Stimulated activated CD8-positive, alpha-beta memory T cell treated with anti-CD3 and anti-CD28 coated beads, Interleukin-7, amount 100 ng/mL, for 24 hours (primary cell): ENCODE measurements at regions not wholly inside any gene's neighbourhood (a gene's known extent, or its start where the extent isn't known, plus 50 kb on each side); places are given as distances from the start of the nearest gene placed in this dataset.

Experiments used
- DNase-seq: peaks from one replicate; pipeline ENCODE4 v3.0.0-alpha.2; 2020; ENCODE audit warnings: low read depth

DNA sequence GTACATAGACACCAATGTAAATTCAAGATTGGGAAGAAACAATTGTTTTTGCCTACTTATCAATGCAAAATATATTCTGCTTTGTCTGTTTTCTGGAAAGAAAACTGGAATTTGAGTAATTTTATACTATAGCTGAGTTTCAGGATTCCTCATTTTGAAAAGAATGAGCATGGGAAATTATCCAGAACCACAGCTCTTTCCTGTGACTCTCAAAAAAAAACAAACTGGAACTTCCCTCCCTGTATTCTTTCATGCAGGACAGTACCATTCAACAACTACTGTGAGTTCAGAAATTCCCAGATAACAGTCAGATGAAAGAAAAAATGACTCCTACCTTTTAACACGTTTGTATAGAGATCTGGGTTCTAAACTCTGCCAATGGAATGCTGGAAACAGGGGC, 372.4 kb downstream of the TGFB2 start:
- no peak for DNase-seq

DNA sequence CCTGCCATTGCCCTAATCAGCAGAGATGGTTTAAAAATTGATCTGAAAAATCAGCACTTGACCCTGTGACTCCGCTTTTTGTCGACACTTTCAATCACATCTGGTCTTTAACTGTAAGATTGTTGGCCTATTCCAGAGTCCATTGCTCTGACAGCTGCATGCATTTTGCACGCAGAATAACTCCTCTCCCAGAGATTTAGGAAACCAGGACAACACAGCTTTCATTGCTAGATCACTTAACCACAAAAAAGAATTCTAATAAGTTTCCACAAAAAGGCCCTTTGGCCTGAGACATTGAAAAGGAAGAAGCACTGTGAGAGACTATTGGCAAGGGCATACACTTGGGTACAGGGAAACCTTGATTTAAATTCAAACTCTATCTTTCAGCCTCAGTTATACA, 373.1 kb downstream of the TGFB2 start:
- DNase-seq = no peak

GRCh38 chr1:218718977-218719376, 373.8 kb downstream of the TGFB2 start:
- no peak for DNase-seq

DNA sequence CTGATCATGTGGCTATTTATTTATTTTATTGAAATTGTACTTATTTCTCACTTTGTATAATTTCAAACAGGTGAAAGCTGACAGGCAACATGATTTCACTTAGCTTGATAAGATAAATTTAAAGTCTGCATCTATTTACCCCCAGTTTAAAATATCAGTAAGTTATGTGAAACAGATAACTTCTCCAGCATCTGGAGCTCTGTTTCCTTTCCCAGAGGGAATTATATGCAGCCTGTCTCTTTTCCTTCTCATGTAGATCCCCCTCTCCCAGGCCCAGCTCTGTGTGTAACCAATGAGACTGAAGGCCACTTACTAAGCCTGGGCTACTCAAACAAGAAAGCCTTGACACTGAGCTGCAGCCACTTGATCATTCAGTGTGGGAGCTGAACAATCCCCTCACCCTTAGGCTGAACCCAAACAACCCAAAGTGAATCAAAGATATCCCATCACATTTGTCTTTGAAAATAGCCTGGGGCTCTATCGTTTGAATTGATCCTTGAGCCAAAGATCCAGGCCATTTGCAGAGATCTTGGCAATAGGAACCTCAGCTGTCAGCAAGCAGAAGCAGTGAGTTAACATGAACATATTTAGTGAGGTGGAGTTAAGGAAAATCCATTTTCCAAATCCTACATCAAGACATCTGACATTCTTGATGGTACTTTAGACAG, 383.9 kb downstream of the TGFB2 start:
- DNase-seq = no peak

GRCh38 chr1:218735436-218736032, 390.4 kb downstream of the TGFB2 start:
- no peak for DNase-seq

DNA sequence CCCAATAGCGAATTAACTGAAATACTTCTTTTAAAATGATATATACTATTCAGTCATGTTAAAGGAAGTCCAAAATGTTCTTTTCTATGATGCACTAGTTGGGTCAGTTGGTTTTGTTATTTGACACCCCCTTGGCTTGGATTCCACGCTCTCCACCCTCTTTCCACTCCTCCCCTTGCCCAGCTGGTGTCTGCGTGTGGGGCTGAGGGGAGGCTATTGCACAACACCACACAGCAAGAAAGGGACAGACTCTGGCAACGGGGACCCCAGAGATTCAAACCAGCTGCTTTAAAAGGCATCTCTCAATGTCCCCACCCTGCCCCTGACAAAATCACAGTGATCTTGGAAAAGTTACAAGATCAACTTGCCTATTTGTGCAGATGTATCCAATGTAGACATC, 394.3 kb downstream of the TGFB2 start:
- no peak for DNase-seq

DNA sequence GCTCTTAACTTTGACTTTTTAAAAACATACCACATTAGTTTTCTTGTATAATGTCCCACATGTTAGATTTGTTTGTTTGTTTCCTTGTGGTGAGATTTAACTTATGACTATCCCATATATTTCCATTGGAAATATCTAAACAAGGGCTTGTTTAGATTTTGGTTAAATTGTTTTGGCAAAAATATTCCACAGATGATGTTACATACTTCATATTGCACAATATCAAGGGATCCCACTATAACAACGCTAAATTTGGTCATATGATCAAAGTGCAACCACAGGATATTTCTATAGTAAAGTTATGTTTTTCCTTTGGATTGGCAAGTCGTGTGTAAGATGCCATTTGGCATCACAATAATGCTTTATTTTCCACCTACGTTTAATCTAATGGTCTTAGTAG, 396.7 kb downstream of the TGFB2 start:
- DNase-seq = no peak

GRCh38 chr1:218742467-218743262, 397.5 kb downstream of the TGFB2 start:
- DNase-seq = no peak

DNA sequence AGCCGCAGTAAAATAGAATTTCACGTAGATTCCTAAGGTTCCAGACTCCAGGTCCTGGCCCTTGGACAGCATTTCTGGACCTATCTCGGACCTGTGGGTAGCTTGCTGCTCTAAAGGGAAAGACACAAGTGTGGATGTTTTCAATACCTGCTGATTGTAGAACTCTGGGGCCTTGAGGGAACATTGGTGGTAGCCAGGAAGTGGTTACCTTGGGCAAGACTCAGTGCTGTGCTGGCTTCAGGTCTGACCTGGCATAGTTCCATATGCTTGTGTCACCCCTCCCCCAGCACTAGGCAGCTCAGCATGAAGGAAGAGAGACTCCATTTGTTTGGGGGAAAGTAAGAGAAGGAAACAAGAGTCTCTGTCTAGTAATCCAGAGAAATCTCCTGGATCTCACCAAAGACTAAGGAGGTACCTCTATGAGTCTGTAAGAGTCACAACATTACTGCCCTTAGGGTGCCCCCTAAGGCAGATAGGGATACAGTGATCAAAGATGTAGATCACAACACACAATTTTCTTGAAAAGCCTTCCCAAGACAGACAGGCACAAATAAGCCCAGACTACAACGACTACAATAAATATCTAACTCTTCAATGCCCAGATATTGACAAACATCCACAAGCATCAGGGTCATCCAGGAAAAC, 398.8 kb downstream of the TGFB2 start:
- DNase-seq = no peak

DNA sequence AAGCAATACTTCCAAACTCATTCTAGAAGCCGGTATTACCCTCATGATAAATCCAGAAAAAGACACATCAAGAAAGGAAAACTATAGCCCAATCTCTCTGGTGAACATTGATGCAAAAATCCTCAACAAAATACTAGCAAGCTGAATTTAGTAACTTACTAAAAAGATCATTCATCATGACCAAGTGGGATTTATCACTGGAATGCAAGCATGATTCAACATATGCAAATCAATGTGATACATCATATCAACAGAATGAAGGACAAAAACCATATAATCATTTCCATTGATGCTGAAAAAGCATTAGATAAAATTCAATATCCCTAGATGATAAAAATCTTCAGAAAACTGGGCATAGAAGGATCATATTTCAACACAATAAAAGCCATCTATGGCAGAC, 402.9 kb downstream of the TGFB2 start:
- DNase-seq = no peak

- DNase-seq = no peak
Observed at GRCh38 chr1:218750216-218750970, 405.3 kb downstream of the TGFB2 start.

GRCh38 chr1:218751208-218751948, 406.2 kb downstream of the TGFB2 start:
- no peak for DNase-seq

- no peak for DNase-seq
Observed at GRCh38 chr1:218752126-218752525, 407.0 kb downstream of the TGFB2 start.

GRCh38 chr1:218754477-218754876, 409.3 kb downstream of the TGFB2 start:
- no peak for DNase-seq

GRCh38 chr1:218755128-218755527, 410.0 kb downstream of the TGFB2 start:
- no peak for DNase-seq

GRCh38 chr1:218759795-218760194, 413.9 kb upstream of the LYPLAL1 start:
- DNase-seq = no peak

- no peak for DNase-seq
Observed at GRCh38 chr1:218760601-218761570, 412.8 kb upstream of the LYPLAL1 start.

GRCh38 chr1:218763538-218763937, 410.1 kb upstream of the LYPLAL1 start:
- DNase-seq = no peak

- DNase-seq = no peak
Observed at GRCh38 chr1:218765753-218766152, 407.9 kb upstream of the LYPLAL1 start.

DNA sequence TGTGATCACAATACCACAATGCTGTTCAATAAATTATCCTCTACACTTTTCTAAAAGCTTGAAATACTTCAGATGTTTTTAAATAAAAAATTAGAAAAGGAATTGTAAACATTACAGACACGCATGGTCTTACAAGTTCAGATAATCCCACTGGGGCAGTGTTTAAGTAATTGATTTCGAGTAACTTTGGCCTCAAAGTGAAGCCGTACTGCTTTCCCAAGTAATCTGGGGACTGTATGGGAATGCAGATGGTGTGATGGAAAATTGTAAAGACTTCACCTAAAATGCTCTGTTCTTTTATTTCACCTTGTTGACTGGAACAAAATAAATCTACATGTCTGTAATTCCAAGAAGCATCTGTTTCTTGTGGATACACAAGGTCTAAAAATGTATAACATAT, 401.7 kb upstream of the LYPLAL1 start:
- DNase-seq = no peak
